GM12878 (cell line): ENCODE measurements at regions not wholly inside any gene's neighbourhood (a gene's known extent, or its start where the extent isn't known, plus 50 kb on each side); places are given as distances from the start of the nearest gene placed in this dataset.
A peak's percentile ranks its signal among the peaks of the same experiment; 100 is the strongest.

Source experiments
- ATF3 ChIP-seq: IDR thresholded peaks from 2 replicates; pipeline ENCODE4 v1.6.1; 2011; ENCODE audit warnings: low read depth, mild to moderate bottlenecking, low read length, moderate library complexity, borderline replicate concordance; ENCODE audit errors: extremely low read depth
- ATF7 ChIP-seq: fragments of 450-650 bp; IDR thresholded peaks from 2 replicates; pipeline ENCODE4 v1.6.1; 2016; ENCODE audit warnings: low read depth, mild to moderate bottlenecking
- BACH1 ChIP-seq: fragments of 450-650 bp; IDR thresholded peaks from 2 replicates; pipeline ENCODE4 v1.6.1; 2017; ENCODE audit warnings: mild to moderate bottlenecking, borderline replicate concordance
- CBFB ChIP-seq: IDR thresholded peaks from 2 replicates; pipeline ENCODE4 v1.6.1; 2016; ENCODE audit warnings: antibody characterized with exemption, low read depth
- CEBPB ChIP-seq, 2 experiments: fragments of 150-350 bp in 1 of 2; IDR thresholded peaks; 2 replicates each; pipeline ENCODE4 v1.6.1; 2012 to 2014; ENCODE audit warnings: low read depth in 2 of 2, low read length in 2 of 2, borderline replicate concordance in 1 of 2, inconsistent platforms in 1 of 2
- CREB1 ChIP-seq: IDR thresholded peaks from 2 replicates; pipeline ENCODE4 v1.6.1; 2012; ENCODE audit warnings: low read depth, mild to moderate bottlenecking, inconsistent platforms
- CREM ChIP-seq: IDR thresholded peaks from 2 replicates; pipeline ENCODE4 v1.6.1; 2014; ENCODE audit warnings: antibody characterized with exemption, low read depth
- GATAD2B ChIP-seq: fragments of 450-650 bp; conservative IDR thresholded peaks from 2 replicates; pipeline ENCODE4 v1.6.1; 2017; ENCODE audit warnings: low read depth, mild to moderate bottlenecking, moderate library complexity
- HDAC2 ChIP-seq: fragments of 200-600 bp; sonication (generic); IDR thresholded peaks from 2 replicates; pipeline ENCODE4 v1.6.1; 2017
- IKZF2 ChIP-seq, 2 experiments: fragments of 450-650 bp; IDR thresholded peaks; 2 replicates each; pipeline ENCODE4 v1.6.1; 2017; ENCODE audit warnings: mild to moderate bottlenecking in 2 of 2, moderate library complexity in 2 of 2
- KAT2A ChIP-seq: conservative IDR thresholded peaks from 2 replicates; pipeline ENCODE4 v1.6.1; 2011; ENCODE audit warnings: low read depth, low read length; ENCODE audit not compliant: control insufficient read depth
- MEF2A ChIP-seq: IDR thresholded peaks from 2 replicates; pipeline ENCODE4 v1.6.1; 2011; ENCODE audit warnings: low read depth, mild to moderate bottlenecking, low read length, moderate library complexity; ENCODE audit not compliant: insufficient read depth
- MYC ChIP-seq: IDR thresholded peaks from 2 replicates; pipeline ENCODE4 v1.6.1; 2011; ENCODE audit warnings: mild to moderate bottlenecking, low read length, moderate library complexity, inconsistent platforms; ENCODE audit not compliant: insufficient read depth, insufficient replicate concordance, insufficient read length, severe bottlenecking
- NRF1 ChIP-seq: conservative IDR thresholded peaks from 2 replicates; pipeline ENCODE4 v1.6.1; 2011; ENCODE audit warnings: mild to moderate bottlenecking, low read depth, low read length, improper control_type of control experiment
- PAX5 ChIP-seq: IDR thresholded peaks from 2 replicates; pipeline ENCODE4 v1.6.1; 2011; ENCODE audit warnings: low read depth, low read length, borderline replicate concordance
- POU2F2 ChIP-seq: IDR thresholded peaks from 3 replicates; pipeline ENCODE4 v1.6.1; 2011; ENCODE audit warnings: low read depth, mild to moderate bottlenecking, low read length, borderline replicate concordance
- RFX5 ChIP-seq: IDR thresholded peaks from 2 replicates; pipeline ENCODE4 v1.6.1; 2011; ENCODE audit warnings: low read depth, low read length, improper control_type of control experiment
- RUNX3 ChIP-seq: IDR thresholded peaks from 2 replicates; pipeline ENCODE4 v1.6.1; 2012; ENCODE audit warnings: low read length, inconsistent platforms
- SREBF2 ChIP-seq: IDR thresholded peaks from 2 replicates; pipeline ENCODE4 v1.6.1; 2012; ENCODE audit warnings: mild to moderate bottlenecking, low read length
- STAT1 ChIP-seq: fragments of 450-650 bp; conservative IDR thresholded peaks from 2 replicates; pipeline ENCODE4 v1.6.1; 2014; ENCODE audit warnings: antibody characterized with exemption, mild to moderate bottlenecking
- ZNF217 ChIP-seq: fragments of 450-650 bp; IDR thresholded peaks from 2 replicates; pipeline ENCODE4 v1.6.1; 2017; ENCODE audit warnings: antibody characterized with exemption, mild to moderate bottlenecking
- TF ChIP-seq, protein P1 (sequence below): fragments of 450-650 bp; IDR thresholded peaks from 2 replicates; pipeline ENCODE4 v1.6.1; 2017; ENCODE audit warnings: mild to moderate bottlenecking, moderate library complexity
- TF ChIP-seq, protein P2 (sequence below): fragments of 150-350 bp; IDR thresholded peaks from 2 replicates; pipeline ENCODE4 v1.6.1; 2016; ENCODE audit warnings: low read depth, low read length
- TF ChIP-seq, protein P3 (sequence below), 3 experiments: IDR thresholded peaks in 2 of 3; conservative IDR thresholded peaks in 1 of 3; 2 replicates each; pipeline ENCODE4 v1.5.1; 2011; ENCODE audit warnings: low read depth in 3 of 3, low read length in 3 of 3, mild to moderate bottlenecking in 3 of 3, control low read depth in 2 of 3, moderate library complexity in 2 of 3, inconsistent platforms in 1 of 3, mixed read lengths in 1 of 3; ENCODE audit not compliant: control insufficient read depth in 2 of 3, insufficient read depth in 1 of 3; ENCODE audit errors: extremely low read depth in 1 of 3

- TF ChIP-seq, protein P1, sequence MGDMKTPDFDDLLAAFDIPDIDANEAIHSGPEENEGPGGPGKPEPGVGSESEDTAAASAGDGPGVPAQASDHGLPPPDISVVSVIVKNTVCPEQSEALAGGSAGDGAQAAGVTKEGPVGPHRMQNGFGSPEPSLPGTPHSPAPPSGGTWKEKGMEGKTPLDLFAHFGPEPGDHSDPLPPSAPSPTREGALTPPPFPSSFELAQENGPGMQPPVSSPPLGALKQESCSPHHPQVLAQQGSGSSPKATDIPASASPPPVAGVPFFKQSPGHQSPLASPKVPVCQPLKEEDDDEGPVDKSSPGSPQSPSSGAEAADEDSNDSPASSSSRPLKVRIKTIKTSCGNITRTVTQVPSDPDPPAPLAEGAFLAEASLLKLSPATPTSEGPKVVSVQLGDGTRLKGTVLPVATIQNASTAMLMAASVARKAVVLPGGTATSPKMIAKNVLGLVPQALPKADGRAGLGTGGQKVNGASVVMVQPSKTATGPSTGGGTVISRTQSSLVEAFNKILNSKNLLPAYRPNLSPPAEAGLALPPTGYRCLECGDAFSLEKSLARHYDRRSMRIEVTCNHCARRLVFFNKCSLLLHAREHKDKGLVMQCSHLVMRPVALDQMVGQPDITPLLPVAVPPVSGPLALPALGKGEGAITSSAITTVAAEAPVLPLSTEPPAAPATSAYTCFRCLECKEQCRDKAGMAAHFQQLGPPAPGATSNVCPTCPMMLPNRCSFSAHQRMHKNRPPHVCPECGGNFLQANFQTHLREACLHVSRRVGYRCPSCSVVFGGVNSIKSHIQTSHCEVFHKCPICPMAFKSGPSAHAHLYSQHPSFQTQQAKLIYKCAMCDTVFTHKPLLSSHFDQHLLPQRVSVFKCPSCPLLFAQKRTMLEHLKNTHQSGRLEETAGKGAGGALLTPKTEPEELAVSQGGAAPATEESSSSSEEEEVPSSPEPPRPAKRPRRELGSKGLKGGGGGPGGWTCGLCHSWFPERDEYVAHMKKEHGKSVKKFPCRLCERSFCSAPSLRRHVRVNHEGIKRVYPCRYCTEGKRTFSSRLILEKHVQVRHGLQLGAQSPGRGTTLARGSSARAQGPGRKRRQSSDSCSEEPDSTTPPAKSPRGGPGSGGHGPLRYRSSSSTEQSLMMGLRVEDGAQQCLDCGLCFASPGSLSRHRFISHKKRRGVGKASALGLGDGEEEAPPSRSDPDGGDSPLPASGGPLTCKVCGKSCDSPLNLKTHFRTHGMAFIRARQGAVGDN: no peak
- no peak for TF ChIP-seq STAT1
- no peak for TF ChIP-seq CREB1
- TF ChIP-seq BACH1: no peak; the same call in 1 of the 2 replicates
- TF ChIP-seq RUNX3: peak; percentile 59; the same call in 1 of the 2 replicates
- no peak for TF ChIP-seq CBFB
- no peak for TF ChIP-seq PAX5
- no peak for TF ChIP-seq SREBF2
- no peak for TF ChIP-seq MEF2A
- no peak for TF ChIP-seq CEBPB (IDR thresholded peaks at IDR 0.05; ENCODE audit: borderline replicate concordance in 1 of 2, low read depth in 2 of 2, low read length in 2 of 2)
- TF ChIP-seq GATAD2B: no peak
- TF ChIP-seq, protein P2, sequence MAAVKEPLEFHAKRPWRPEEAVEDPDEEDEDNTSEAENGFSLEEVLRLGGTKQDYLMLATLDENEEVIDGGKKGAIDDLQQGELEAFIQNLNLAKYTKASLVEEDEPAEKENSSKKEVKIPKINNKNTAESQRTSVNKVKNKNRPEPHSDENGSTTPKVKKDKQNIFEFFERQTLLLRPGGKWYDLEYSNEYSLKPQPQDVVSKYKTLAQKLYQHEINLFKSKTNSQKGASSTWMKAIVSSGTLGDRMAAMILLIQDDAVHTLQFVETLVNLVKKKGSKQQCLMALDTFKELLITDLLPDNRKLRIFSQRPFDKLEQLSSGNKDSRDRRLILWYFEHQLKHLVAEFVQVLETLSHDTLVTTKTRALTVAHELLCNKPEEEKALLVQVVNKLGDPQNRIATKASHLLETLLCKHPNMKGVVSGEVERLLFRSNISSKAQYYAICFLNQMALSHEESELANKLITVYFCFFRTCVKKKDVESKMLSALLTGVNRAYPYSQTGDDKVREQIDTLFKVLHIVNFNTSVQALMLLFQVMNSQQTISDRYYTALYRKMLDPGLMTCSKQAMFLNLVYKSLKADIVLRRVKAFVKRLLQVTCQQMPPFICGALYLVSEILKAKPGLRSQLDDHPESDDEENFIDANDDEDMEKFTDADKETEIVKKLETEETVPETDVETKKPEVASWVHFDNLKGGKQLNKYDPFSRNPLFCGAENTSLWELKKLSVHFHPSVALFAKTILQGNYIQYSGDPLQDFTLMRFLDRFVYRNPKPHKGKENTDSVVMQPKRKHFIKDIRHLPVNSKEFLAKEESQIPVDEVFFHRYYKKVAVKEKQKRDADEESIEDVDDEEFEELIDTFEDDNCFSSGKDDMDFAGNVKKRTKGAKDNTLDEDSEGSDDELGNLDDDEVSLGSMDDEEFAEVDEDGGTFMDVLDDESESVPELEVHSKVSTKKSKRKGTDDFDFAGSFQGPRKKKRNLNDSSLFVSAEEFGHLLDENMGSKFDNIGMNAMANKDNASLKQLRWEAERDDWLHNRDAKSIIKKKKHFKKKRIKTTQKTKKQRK: no peak
- TF ChIP-seq POU2F2: no peak
- TF ChIP-seq ATF3: no peak
- TF ChIP-seq RFX5: no peak
- no peak for TF ChIP-seq ZNF217
- TF ChIP-seq CREM: peak; percentile 63; the same call in 1 of the 2 replicates
- TF ChIP-seq KAT2A: no peak
- peak; percentile 73 for TF ChIP-seq ATF7
- TF ChIP-seq IKZF2 (IDR thresholded peaks at IDR 0.05): peak; percentile 58 to 60; a peak in 3 of 4 replicates
- TF ChIP-seq MYC: no peak
- TF ChIP-seq HDAC2: no peak
- TF ChIP-seq, protein P3, sequence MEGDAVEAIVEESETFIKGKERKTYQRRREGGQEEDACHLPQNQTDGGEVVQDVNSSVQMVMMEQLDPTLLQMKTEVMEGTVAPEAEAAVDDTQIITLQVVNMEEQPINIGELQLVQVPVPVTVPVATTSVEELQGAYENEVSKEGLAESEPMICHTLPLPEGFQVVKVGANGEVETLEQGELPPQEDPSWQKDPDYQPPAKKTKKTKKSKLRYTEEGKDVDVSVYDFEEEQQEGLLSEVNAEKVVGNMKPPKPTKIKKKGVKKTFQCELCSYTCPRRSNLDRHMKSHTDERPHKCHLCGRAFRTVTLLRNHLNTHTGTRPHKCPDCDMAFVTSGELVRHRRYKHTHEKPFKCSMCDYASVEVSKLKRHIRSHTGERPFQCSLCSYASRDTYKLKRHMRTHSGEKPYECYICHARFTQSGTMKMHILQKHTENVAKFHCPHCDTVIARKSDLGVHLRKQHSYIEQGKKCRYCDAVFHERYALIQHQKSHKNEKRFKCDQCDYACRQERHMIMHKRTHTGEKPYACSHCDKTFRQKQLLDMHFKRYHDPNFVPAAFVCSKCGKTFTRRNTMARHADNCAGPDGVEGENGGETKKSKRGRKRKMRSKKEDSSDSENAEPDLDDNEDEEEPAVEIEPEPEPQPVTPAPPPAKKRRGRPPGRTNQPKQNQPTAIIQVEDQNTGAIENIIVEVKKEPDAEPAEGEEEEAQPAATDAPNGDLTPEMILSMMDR (IDR thresholded peaks at IDR 0.05 in 2 of 3, conservative IDR thresholded peaks at IDR 0.05 in 1 of 3; ENCODE audit: control insufficient read depth in 2 of 3, extremely low read depth in 1 of 3, insufficient read depth in 1 of 3, low read depth in 3 of 3, low read length in 3 of 3): no peak
- no peak for TF ChIP-seq NRF1
Measured at GRCh38 chr12:92045852-92046251, 99.8 kb downstream of the BTG1 start (continued).
